ENCODE measurements at regions not wholly inside any gene's neighbourhood (a gene's known extent, or its start where the extent isn't known, plus 50 kb on each side); places are given as distances from the start of the nearest gene placed in this dataset.

DNA sequence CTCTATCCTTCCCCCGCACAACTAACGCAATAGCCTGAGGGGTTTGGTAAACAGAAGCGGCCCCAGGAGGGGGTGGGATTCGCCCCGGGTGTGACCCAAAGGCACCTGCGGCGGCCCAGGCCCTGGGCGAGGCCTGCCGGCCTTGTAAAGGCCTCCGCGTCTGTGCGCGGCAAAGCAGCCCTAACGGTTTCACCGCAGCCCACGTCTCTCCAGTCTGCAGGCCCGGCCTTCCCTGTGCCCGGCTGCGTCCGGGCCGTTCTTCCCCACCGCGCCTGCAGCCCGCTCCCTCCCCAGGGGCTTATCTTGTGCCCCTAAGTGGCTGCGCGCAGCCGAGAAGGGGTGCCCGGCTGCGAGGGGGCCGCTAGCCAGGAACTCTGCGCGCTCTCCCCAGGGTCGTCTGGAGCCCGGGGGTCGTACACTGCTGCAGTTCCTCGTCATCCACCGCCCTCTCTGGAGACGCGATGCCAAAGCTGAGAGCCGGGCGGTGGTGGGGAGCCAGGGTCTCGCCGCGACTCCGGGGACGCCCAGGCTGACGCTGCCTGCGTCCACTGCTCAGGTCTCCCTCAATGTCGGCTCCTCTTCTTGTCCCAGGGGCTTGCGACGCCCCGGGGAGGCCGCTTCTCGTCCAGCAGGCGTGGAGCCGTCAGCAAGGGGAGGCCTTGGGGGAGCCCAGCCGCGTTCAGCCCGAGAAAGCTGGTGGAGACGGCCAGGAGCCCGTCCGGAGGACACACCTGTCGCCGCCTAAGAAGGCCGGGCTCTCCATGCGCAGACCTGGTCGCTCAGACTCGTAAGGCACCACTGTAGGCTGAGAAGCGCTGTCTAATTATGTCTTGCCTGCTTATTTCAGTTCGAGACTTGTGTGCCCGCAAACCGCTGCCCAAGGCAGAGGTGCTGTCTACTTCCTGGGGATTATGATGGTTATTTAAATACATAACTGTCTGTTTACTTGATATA, 132.3 kb downstream of the SPAG6 start:
- TF ChIP-seq EZH2phosphoT487 (IDR thresholded peaks at IDR 0.05; ENCODE audit: insufficient read depth, low read depth) (no peak), EZH2 (IDR thresholded peaks at IDR 0.05; ENCODE audit: insufficient read depth, poor library complexity, severe bottlenecking) (no peak)
